Neural progenitor cell (in vitro differentiated cells): ENCODE measurements at regions not wholly inside any gene's neighbourhood (a gene's known extent, or its start where the extent isn't known, plus 50 kb on each side); places are given as distances from the start of the nearest gene placed in this dataset.
A peak's percentile ranks its signal among the peaks of the same experiment; 100 is the strongest.

Source experiments
- DNase-seq: peaks from one replicate; pipeline ENCODE4 v3.0.0-alpha.2; 2016; ENCODE audit warnings: low spot score
- H2AFZ ChIP-seq: fragments of 200-600 bp; sonication (generic); replicated peaks from 2 replicates; pipeline ENCODE4 v1.6.1; 2016; ENCODE audit warnings: antibody characterized with exemption
- H3F3A ChIP-seq: fragments of 200-600 bp; sonication (generic); 2 replicates; pipeline ENCODE4 v1.6.1; 2016; ENCODE audit warnings: antibody characterized with exemption, low read depth
- H3K27ac ChIP-seq: fragments of 200-600 bp; sonication (generic); 2 replicates; pipeline ENCODE4 v1.5.1; 2016; ENCODE audit warnings: mild to moderate bottlenecking
- H3K27me3 ChIP-seq: fragments of 200-600 bp; sonication (generic); 2 replicates; pipeline ENCODE4 v1.6.1; 2016; ENCODE audit warnings: mild to moderate bottlenecking, moderate library complexity
- H3K36me3 ChIP-seq: fragments of 200-600 bp; sonication (generic); 2 replicates; pipeline ENCODE4 v1.5.1; 2016
- H3K4me1 ChIP-seq: fragments of 200-600 bp; sonication (generic); 2 replicates; pipeline ENCODE4 v1.6.1; 2016; ENCODE audit warnings: mixed run types
- H3K4me2 ChIP-seq: fragments of 200-600 bp; sonication (generic); 2 replicates; pipeline ENCODE4 v1.6.1; 2016
- H3K4me3 ChIP-seq: fragments of 200-600 bp; sonication (generic); 2 replicates; pipeline ENCODE4 v1.5.1; 2016
- H3K79me2 ChIP-seq: fragments of 200-600 bp; sonication (generic); 2 replicates; pipeline ENCODE4 v1.6.1; 2016; ENCODE audit warnings: low read depth
- H3K9ac ChIP-seq: fragments of 200-600 bp; sonication (generic); 2 replicates; pipeline ENCODE4 v1.6.1; 2016
- H3K9me3 ChIP-seq: fragments of 200-600 bp; sonication (generic); 2 replicates; pipeline ENCODE4 v1.5.1; 2016; ENCODE audit warnings: low read depth
- H4K20me1 ChIP-seq: fragments of 200-600 bp; sonication (generic); 2 replicates; pipeline ENCODE4 v1.6.1; 2016; ENCODE audit warnings: low read depth
- H3K27ac Mint-ChIP-seq: 3 replicates; pipeline ENCODE4 v1.8.0; 2021; ENCODE audit warnings: mixed read lengths
- H3K27me3 Mint-ChIP-seq: 2 replicates; pipeline ENCODE4 v1.8.0; 2022; ENCODE audit warnings: low read depth, mild to moderate bottlenecking, inconsistent platforms, moderate library complexity, mixed read lengths; ENCODE audit not compliant: insufficient read depth
- H3K36me3 Mint-ChIP-seq: 3 replicates; pipeline ENCODE4 v1.8.0; 2021; ENCODE audit warnings: mixed read lengths
- H3K4me1 Mint-ChIP-seq: 3 replicates; pipeline ENCODE4 v1.8.0; 2021; ENCODE audit warnings: mixed read lengths
- H3K4me3 Mint-ChIP-seq: 3 replicates; pipeline ENCODE4 v1.8.0; 2021; ENCODE audit warnings: mild to moderate bottlenecking, moderate library complexity, mixed read lengths
- H3K9me3 Mint-ChIP-seq: 3 replicates; pipeline ENCODE4 v1.8.0; 2020; ENCODE audit warnings: mixed read lengths
- EZH2 ChIP-seq: fragments of 200-600 bp; sonication (generic); IDR thresholded peaks from 2 replicates; pipeline ENCODE4 v1.6.1; 2017; ENCODE audit warnings: antibody characterized with exemption, mild to moderate bottlenecking, moderate library complexity
- EZH2phosphoT487 ChIP-seq: fragments of 200-600 bp; sonication (generic); IDR thresholded peaks from 2 replicates; pipeline ENCODE4 v1.6.1; 2017; ENCODE audit warnings: antibody characterized with exemption
- TF ChIP-seq, protein P1 (sequence below): fragments of 200-600 bp; sonication (generic); IDR thresholded peaks from 2 replicates; pipeline ENCODE4 v1.5.1; 2017; ENCODE audit warnings: antibody characterized with exemption, mild to moderate bottlenecking

GRCh38 chr14:51544901-51545300, 106.8 kb upstream of the FRMD6 start:
- Mint-ChIP-seq H3K27me3 (peaks cover 2% of the 10 kb centered on the region), H3K4me3 (no peak overlapping the region), H3K4me1 (peaks cover 17% of the 10 kb centered on the region), H3K36me3 (no peaks in the 10 kb centered on the region), H3K27ac (no peak overlapping the region), H3K9me3 (peaks cover 2% of the 10 kb centered on the region)
- Histone ChIP-seq H3K79me2 (no peaks in the 10 kb centered on the region), H3K9me3 (no peaks in the 10 kb centered on the region), H3F3A (no peaks in the 10 kb centered on the region), H2AFZ (peak overlapping the region; percentile 74), H3K4me2 (no peak overlapping the region), H3K36me3 (no peaks in the 10 kb centered on the region), H3K27me3 (no peaks in the 10 kb centered on the region), H3K4me1 (no peaks in the 10 kb centered on the region), H3K27ac (no peak overlapping the region), H3K9ac (no peak overlapping the region), H3K4me3 (no peak overlapping the region), H4K20me1 (no peaks in the 10 kb centered on the region)
- TF ChIP-seq EZH2phosphoT487 (no peak), EZH2 (no peak)
- TF ChIP-seq, protein P1, sequence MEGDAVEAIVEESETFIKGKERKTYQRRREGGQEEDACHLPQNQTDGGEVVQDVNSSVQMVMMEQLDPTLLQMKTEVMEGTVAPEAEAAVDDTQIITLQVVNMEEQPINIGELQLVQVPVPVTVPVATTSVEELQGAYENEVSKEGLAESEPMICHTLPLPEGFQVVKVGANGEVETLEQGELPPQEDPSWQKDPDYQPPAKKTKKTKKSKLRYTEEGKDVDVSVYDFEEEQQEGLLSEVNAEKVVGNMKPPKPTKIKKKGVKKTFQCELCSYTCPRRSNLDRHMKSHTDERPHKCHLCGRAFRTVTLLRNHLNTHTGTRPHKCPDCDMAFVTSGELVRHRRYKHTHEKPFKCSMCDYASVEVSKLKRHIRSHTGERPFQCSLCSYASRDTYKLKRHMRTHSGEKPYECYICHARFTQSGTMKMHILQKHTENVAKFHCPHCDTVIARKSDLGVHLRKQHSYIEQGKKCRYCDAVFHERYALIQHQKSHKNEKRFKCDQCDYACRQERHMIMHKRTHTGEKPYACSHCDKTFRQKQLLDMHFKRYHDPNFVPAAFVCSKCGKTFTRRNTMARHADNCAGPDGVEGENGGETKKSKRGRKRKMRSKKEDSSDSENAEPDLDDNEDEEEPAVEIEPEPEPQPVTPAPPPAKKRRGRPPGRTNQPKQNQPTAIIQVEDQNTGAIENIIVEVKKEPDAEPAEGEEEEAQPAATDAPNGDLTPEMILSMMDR: no peak
- DNase-seq: no peak

DNA sequence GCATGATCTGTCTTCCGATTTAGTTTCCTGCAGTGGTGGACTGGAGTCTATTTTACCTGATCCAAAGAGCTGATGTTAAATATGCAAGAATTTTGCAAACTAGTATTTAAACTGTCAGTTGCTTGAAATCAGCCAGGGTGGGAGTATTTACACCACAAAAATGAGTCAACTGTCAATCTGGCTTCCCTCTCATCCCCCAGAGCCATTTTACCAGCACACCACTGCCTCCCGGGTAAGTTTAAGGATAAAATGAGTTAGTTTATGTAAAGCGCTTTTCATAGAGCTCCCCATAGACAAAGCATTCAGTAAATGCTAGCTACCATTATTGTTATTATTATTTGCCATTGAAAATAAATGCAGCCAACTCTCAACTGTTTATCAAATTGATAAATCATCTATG, 106.3 kb upstream of the FRMD6 start:
- Histone ChIP-seq H3K27ac (no peak overlapping the region), H3K4me3 (no peak overlapping the region), H3K9ac (no peak overlapping the region), H3K36me3 (no peaks in the 10 kb centered on the region), H3K79me2 (no peaks in the 10 kb centered on the region), H3K27me3 (no peaks in the 10 kb centered on the region), H3K4me2 (no peak overlapping the region), H3F3A (no peaks in the 10 kb centered on the region), H2AFZ (peak overlapping the region; percentile 74), H3K9me3 (no peaks in the 10 kb centered on the region), H3K4me1 (no peaks in the 10 kb centered on the region), H4K20me1 (no peaks in the 10 kb centered on the region)
- Mint-ChIP-seq H3K4me1 (peaks cover 17% of the 10 kb centered on the region), H3K4me3 (no peak overlapping the region), H3K9me3 (peaks cover 2% of the 10 kb centered on the region), H3K27me3 (peaks cover 3% of the 10 kb centered on the region), H3K36me3 (no peaks in the 10 kb centered on the region), H3K27ac (no peak overlapping the region)
- TF ChIP-seq EZH2 (no peak), EZH2phosphoT487 (no peak)
- TF ChIP-seq, protein P1: no peak
- DNase-seq: no peak

DNA sequence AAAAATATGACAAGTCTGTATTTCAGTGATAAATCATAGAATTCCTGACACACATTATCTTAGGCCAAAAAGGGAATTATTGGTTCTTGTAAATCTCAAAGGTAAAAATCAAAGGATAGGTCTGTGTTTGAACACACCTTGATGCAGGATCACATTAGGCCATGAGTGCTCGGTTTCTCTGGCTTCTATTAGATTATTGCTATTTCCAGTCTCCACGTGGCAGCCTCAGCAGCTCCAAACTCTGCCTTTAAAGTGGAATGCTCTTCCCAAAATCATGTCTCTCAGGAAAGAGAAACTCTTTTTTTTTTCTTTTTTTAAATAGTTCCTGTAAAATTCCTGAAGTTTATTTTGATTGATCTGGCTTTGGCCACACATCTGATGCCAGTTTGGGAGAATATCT, 105.6 kb upstream of the FRMD6 start:
- Histone ChIP-seq H2AFZ (no peak overlapping the region), H3K36me3 (no peaks in the 10 kb centered on the region), H3K9ac (no peak overlapping the region), H3K79me2 (no peaks in the 10 kb centered on the region), H4K20me1 (no peaks in the 10 kb centered on the region), H3K9me3 (no peaks in the 10 kb centered on the region), H3K27ac (no peak overlapping the region), H3K4me1 (no peaks in the 10 kb centered on the region), H3F3A (no peaks in the 10 kb centered on the region), H3K4me3 (no peak overlapping the region), H3K27me3 (no peaks in the 10 kb centered on the region), H3K4me2 (no peak overlapping the region)
- TF ChIP-seq, protein P1: no peak
- TF ChIP-seq EZH2 (no peak), EZH2phosphoT487 (no peak)
- peaks cover 3% of the 10 kb centered on the region for H3K27me3 Mint-ChIP-seq
- H3K36me3 Mint-ChIP-seq: no peaks in the 10 kb centered on the region
- H3K9me3 Mint-ChIP-seq: peaks cover 6% of the 10 kb centered on the region
- no peak overlapping the region for H3K27ac Mint-ChIP-seq
- no peak for DNase-seq
- no peak overlapping the region for H3K4me3 Mint-ChIP-seq
- peaks cover 17% of the 10 kb centered on the region for H3K4me1 Mint-ChIP-seq
